Spleen (tissue), 11 donors: ENCODE measurements at regions not wholly inside any gene's neighbourhood (a gene's known extent, or its start where the extent isn't known, plus 50 kb on each side); places are given as distances from the start of the nearest gene placed in this dataset.

Experiments
- DNase-seq: peaks from one replicate; pipeline ENCODE4 v3.0.0-alpha.2; 2020
- H3K27ac ChIP-seq, 8 donors: fragments of 200-600 bp; sonication (generic) in 7 of 8; 1 replicate in 4 of 8; 2 replicates in 4 of 8; pipeline versions ENCODE4 v1.5.0 to v1.8.0; 2016 to 2021; ENCODE audit warnings: inconsistent platforms in 4 of 8, mild to moderate bottlenecking in 4 of 8, moderate library complexity in 1 of 8
- H3K27me3 ChIP-seq, 7 donors: fragments of 200-600 bp; sonication (generic) in 6 of 7; replicated peaks in 1 of 7; 1 replicate in 4 of 7; 2 replicates in 3 of 7; pipeline versions ENCODE4 v1.5.0 to v1.8.0; 2016 to 2021; ENCODE audit warnings: inconsistent platforms in 3 of 7, mild to moderate bottlenecking in 1 of 7
- H3K36me3 ChIP-seq, 6 donors: fragments of 200-600 bp; sonication (generic) in 5 of 6; 1 replicate in 4 of 6; 2 replicates in 2 of 6; pipeline versions ENCODE4 v1.5.0 to v1.8.0; 2016 to 2021; ENCODE audit warnings: inconsistent platforms in 2 of 6
- H3K4me1 ChIP-seq, 6 donors: fragments of 200-600 bp; sonication (generic) in 5 of 6; 1 replicate in 3 of 6; 2 replicates in 3 of 6; pipeline versions ENCODE4 v1.5.0 to v1.8.0; 2016 to 2021; ENCODE audit warnings: inconsistent platforms in 3 of 6
- H3K4me3 ChIP-seq, 8 donors: fragments of 200-600 bp; sonication (generic) in 7 of 8; 1 replicate in 4 of 8; 2 replicates in 4 of 8; pipeline versions ENCODE4 v1.5.0 to v1.8.0; 2016 to 2021; ENCODE audit warnings: inconsistent platforms in 4 of 8, mild to moderate bottlenecking in 4 of 8, moderate library complexity in 2 of 8
- H3K9me3 ChIP-seq, 8 donors: fragments of 200-600 bp; sonication (generic) in 7 of 8; 1 replicate in 4 of 8; 2 replicates in 4 of 8; pipeline versions ENCODE4 v1.5.0 to v1.8.0; 2016 to 2021; ENCODE audit warnings: inconsistent platforms in 4 of 8
- POLR2A ChIP-seq, 3 donors: fragments of 450-650 bp; IDR thresholded peaks; one replicate each; pipeline ENCODE4 v1.5.1; 2017; ENCODE audit warnings: antibody characterized with exemption in 3 of 3, mild to moderate bottlenecking in 1 of 3
- POLR2AphosphoS5 ChIP-seq, 3 donors: sonication (generic); formaldehyde crosslinking; IDR thresholded peaks; one replicate each; pipeline ENCODE4 v1.5.1; 2017; ENCODE audit warnings: antibody characterized with exemption in 3 of 3
- WGBS, 5 donors: extraction: QIAGEN DNeasy Blood & Tissue Kit in 3 of 5; methylation state at CpG; one replicate each; pipeline versions ENCODE4 v1.1.5 to v1.1.7; 2013 to 2018; 5-methylcytosine and 5-hydroxymethylcytosine counted together
- intact Hi-C: fragments of 100-400 bp; cut with DNase I; formaldehyde crosslinking; loops from one replicate; pipeline ENCODE4 v1.15.0; 2023; ENCODE audit warnings: low total_unique reads
- TF ChIP-seq, protein P1 (sequence below), 11 experiments: fragments of 200-600 bp in 7 of 11; fragments of 450-650 bp in 4 of 11; sonication (generic) in 4 of 11; IDR thresholded peaks in 8 of 11; conservative IDR thresholded peaks in 3 of 11; 1 replicate in 7 of 11; 2 replicates in 4 of 11; pipeline versions ENCODE4 v1.4.0 to v1.8.0; 2016 to 2021; ENCODE audit warnings: antibody characterized with exemption in 11 of 11, inconsistent platforms in 4 of 11, mild to moderate bottlenecking in 1 of 11
- donor health status: healthy with polysubstance abuse.
- donor health status: DM: no; HTN: no; CAD: no; lungs with moderate emphysema.
- donor health status: DM: no; HTN: no; CAD: no.
- donor health status: Bipolar disorder and iron deficiency.
- donor health status: healthy.
- donor health status: DM: no; HTN: no; CAD: no.
- donor health status: DM: yes; HTN: yes; CAD: no.

DNA sequence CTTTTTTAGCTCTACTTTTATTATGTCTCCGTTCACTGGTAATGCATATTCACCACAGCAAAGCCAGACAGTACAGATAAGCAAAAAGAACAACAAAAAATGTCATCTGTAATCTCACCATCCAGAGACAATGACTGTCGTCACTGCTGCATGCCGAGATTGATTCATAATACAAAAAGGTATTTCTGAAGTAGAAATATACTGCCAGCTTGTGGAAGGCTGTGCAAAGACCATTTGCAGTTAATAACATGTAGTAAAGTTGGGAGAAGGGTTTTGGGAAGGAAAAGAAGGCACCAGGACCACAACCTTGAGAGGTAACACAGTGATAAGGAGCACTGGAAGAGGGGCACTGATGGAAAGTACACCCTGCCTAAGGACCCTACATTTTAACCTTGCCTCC, 223.0 kb upstream of the ZIC3 start:
- intact Hi-C loops, result no loop called here
- Histone ChIP-seq H3K27me3 (peaks cover 0 to 3% (median 0%) of the 10 kb centered on the region in 7 donors), H3K36me3 (no peaks in the 10 kb centered on the region), H3K27ac (no peak overlapping the region), H3K9me3 (no peaks in the 10 kb centered on the region), H3K4me1 (no peaks in the 10 kb centered on the region), H3K4me3 (no peak overlapping the region)
- TF ChIP-seq, protein P1, sequence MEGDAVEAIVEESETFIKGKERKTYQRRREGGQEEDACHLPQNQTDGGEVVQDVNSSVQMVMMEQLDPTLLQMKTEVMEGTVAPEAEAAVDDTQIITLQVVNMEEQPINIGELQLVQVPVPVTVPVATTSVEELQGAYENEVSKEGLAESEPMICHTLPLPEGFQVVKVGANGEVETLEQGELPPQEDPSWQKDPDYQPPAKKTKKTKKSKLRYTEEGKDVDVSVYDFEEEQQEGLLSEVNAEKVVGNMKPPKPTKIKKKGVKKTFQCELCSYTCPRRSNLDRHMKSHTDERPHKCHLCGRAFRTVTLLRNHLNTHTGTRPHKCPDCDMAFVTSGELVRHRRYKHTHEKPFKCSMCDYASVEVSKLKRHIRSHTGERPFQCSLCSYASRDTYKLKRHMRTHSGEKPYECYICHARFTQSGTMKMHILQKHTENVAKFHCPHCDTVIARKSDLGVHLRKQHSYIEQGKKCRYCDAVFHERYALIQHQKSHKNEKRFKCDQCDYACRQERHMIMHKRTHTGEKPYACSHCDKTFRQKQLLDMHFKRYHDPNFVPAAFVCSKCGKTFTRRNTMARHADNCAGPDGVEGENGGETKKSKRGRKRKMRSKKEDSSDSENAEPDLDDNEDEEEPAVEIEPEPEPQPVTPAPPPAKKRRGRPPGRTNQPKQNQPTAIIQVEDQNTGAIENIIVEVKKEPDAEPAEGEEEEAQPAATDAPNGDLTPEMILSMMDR (IDR thresholded peaks at IDR 0.05 in 8 of 11, conservative IDR thresholded peaks at IDR 0.05 in 3 of 11), result no peak
- TF ChIP-seq POLR2A (IDR thresholded peaks at IDR 0.05) (no peak), POLR2AphosphoS5 (IDR thresholded peaks at IDR 0.05) (no peak)
- DNase-seq, result no peak
- WGBS, 5 donors, result 63 to 81% (median 77%) methylated on average over 3 of the region's 3 CpGs

DNA sequence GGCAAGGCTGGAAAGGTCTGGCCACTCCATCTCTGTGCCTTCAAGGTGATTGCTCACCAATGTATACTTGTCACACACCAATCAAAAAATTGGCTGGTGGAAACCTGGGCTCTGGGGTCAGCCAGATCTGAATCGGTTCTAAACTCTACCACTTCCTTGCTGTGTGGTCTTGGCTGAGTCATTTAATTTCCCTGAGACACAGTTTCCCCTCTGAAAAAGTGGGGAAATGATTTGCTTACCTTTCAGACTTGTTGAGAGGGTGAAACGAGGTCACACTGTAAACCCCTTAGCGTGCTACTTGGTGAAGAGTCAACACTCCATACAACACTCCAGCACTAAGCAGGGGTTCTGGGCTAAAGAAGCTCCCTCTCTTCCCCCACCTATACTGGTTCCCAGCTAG, 252.3 kb upstream of the ZIC3 start:
- Histone ChIP-seq H3K9me3 (no peaks in the 10 kb centered on the region), H3K27me3 (no peaks in the 10 kb centered on the region), H3K27ac (no peak overlapping the region), H3K4me1 (no peaks in the 10 kb centered on the region), H3K36me3 (no peaks in the 10 kb centered on the region), H3K4me3 (no peak overlapping the region)
- intact Hi-C loops, result no loop called here
- WGBS, 5 donors, result 55 to 71% (median 67%) methylated on average over 3 of the region's 3 CpGs
- TF ChIP-seq, protein P1 (IDR thresholded peaks at IDR 0.05 in 8 of 11, conservative IDR thresholded peaks at IDR 0.05 in 3 of 11), result no peak
- TF ChIP-seq POLR2A (IDR thresholded peaks at IDR 0.05) (no peak), POLR2AphosphoS5 (IDR thresholded peaks at IDR 0.05) (no peak)
- DNase-seq, result no peak

DNA sequence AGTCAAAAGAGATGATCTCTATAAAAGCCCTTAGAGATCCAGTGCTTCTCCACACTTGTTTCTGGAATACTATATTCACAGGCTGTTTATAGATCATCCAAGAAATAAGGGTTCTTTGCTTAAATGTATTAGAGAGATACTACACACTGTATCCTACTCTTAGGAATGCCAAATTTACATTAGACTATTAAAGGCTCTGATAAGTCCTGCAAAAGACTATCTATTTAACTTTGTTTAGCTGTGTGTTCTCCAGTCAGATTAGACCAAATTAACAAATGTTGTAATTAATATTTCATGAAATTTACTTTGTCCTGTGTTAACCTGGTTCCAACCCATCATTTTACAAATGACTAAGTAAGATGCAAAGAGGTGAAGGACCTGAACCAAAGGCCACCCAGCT, 260.5 kb upstream of the ZIC3 start:
- Histone ChIP-seq H3K27ac (no peak overlapping the region), H3K4me3 (no peak overlapping the region), H3K36me3 (no peaks in the 10 kb centered on the region), H3K4me1 (no peaks in the 10 kb centered on the region), H3K27me3 (no peaks in the 10 kb centered on the region), H3K9me3 (no peaks in the 10 kb centered on the region)
- no peak for TF ChIP-seq POLR2A (IDR thresholded peaks at IDR 0.05)
- TF ChIP-seq POLR2AphosphoS5 (IDR thresholded peaks at IDR 0.05), result no peak
- TF ChIP-seq, protein P1 (IDR thresholded peaks at IDR 0.05 in 8 of 11, conservative IDR thresholded peaks at IDR 0.05 in 3 of 11), result no peak
- no peak for DNase-seq
- intact Hi-C loops, result no loop called here

DNA sequence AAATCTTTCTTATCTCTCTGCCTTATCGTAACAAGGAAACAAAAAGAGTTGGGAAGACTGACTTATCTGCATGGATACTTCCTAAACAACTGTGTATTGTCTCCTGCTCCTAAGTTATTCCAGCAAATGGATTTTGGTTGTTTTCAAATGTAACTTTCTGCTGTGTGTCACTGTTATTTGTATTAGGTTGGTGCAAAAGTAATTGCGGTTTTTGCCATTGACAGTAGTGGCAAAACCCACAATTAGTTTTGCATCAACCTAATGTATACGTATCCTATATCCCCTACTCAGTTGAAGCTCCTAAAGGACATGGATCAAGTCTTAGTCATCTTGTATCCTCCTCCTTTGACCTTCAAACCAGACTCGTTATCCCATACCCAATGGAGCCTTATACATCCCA, 263.4 kb upstream of the GPR101 start:
- TF ChIP-seq POLR2A (IDR thresholded peaks at IDR 0.05) (no peak), POLR2AphosphoS5 (IDR thresholded peaks at IDR 0.05) (no peak)
- TF ChIP-seq, protein P1 (IDR thresholded peaks at IDR 0.05 in 8 of 11, conservative IDR thresholded peaks at IDR 0.05 in 3 of 11), result no peak
- H3K4me1 ChIP-seq, result no peaks in the 10 kb centered on the region
- H3K36me3 ChIP-seq, result no peaks in the 10 kb centered on the region
- intact Hi-C loops, result no loop called here
- no peak for DNase-seq
- H3K27ac ChIP-seq, result no peak overlapping the region
- no peaks in the 10 kb centered on the region for H3K9me3 ChIP-seq
- H3K4me3 ChIP-seq, result no peak overlapping the region
- 65 to 83% (median 82%) methylated on average over 4 of the region's 4 CpGs for WGBS, 5 donors
- no peaks in the 10 kb centered on the region for H3K27me3 ChIP-seq
